Superior temporal gyrus (tissue), 1 donor: ENCODE measurements at regions not wholly inside any gene's neighbourhood (a gene's known extent, or its start where the extent isn't known, plus 50 kb on each side); places are given as distances from the start of the nearest gene placed in this dataset.
"Not testable (repeated sequence)": the region's sequence is repeated elsewhere in the genome, so short reads cannot be mapped to it uniquely, and the experiment has no call there.

Experiments used
- DNase-seq: peaks from one replicate; pipeline ENCODE4 v3.0.0-alpha.2; 2016; ENCODE audit errors: extremely low spot score

- no peak for DNase-seq
These were observed 935.2 kb downstream of the TRAM1L1 start for GRCh38 chr4:116150152-116150551.

- no peak for DNase-seq
These were observed 942.2 kb downstream of the TRAM1L1 start for GRCh38 chr4:116143198-116143597.

GRCh38 chr4:116132946-116133345 lies 952.4 kb downstream of the TRAM1L1 start:
- DNase-seq = no peak

GRCh38 chr4:116126794-116127193 lies 958.6 kb downstream of the TRAM1L1 start:
- DNase-seq = no peak

GRCh38 chr4:116122124-116122523 lies 963.3 kb downstream of the TRAM1L1 start:
- peak; percentile 35 for DNase-seq

- DNase-seq = no peak
These were observed 967.2 kb downstream of the TRAM1L1 start for GRCh38 chr4:116118221-116118620.

GRCh38 chr4:116112861-116113260 lies 972.5 kb downstream of the TRAM1L1 start:
- not testable (repeated sequence) for DNase-seq

GRCh38 chr4:116110713-116111112 lies 974.7 kb downstream of the TRAM1L1 start:
- no peak for DNase-seq

GRCh38 chr4:116108606-116109005 lies 976.8 kb downstream of the TRAM1L1 start:
- no peak for DNase-seq

GRCh38 chr4:116101321-116101720 lies 984.1 kb downstream of the TRAM1L1 start:
- DNase-seq = no peak

- DNase-seq = no peak
These were observed 985.8 kb downstream of the TRAM1L1 start for GRCh38 chr4:116099596-116099995.

- not testable (repeated sequence) for DNase-seq
These were observed 983.9 kb upstream of the NDST4 start for GRCh38 chr4:116097353-116097752.

- no peak for DNase-seq
These were observed 979.5 kb upstream of the NDST4 start for GRCh38 chr4:116092961-116093360.

- DNase-seq = no peak
These were observed 975.4 kb upstream of the NDST4 start for GRCh38 chr4:116088771-116089170.

GRCh38 chr4:116082808-116083366 lies 969.5 kb upstream of the NDST4 start:
- DNase-seq = no peak

GRCh38 chr4:116073051-116073450 lies 959.6 kb upstream of the NDST4 start:
- DNase-seq = no peak

GRCh38 chr4:116070283-116070682 lies 956.9 kb upstream of the NDST4 start:
- DNase-seq = no peak

GRCh38 chr4:116066711-116067245 lies 953.4 kb upstream of the NDST4 start:
- DNase-seq = no peak

- DNase-seq = no peak
These were observed 950.9 kb upstream of the NDST4 start for GRCh38 chr4:116064331-116064730.

- no peak for DNase-seq
These were observed 945.9 kb upstream of the NDST4 start for GRCh38 chr4:116059361-116059760.

GRCh38 chr4:116058129-116058528 lies 944.7 kb upstream of the NDST4 start:
- DNase-seq = no peak

- peak; percentile 31 for DNase-seq
These were observed 942.7 kb upstream of the NDST4 start for GRCh38 chr4:116055857-116056827.

GRCh38 chr4:116027311-116027710 lies 913.9 kb upstream of the NDST4 start:
- DNase-seq = no peak
